IMR-90 (cell line): ENCODE measurements at regions not wholly inside any gene's neighbourhood (a gene's known extent, or its start where the extent isn't known, plus 50 kb on each side); places are given as distances from the start of the nearest gene placed in this dataset.

ENCODE experiments used
- ATAC-seq: fragments of 200-7000 bp; cut with Tn5 transposase; 2 replicates; pipeline ENCODE4 v1.9.1; 2020; ENCODE audit warnings: low read depth, mild to moderate bottlenecking, moderate library complexity
- BruUV-seq: library from RNA; stranded (reverse); fragments of 400-500 nt; replicated peaks from 2 replicates; lab custom pipeline; 2021; lab: Mats Ljungman, UMichigan
- CTCF ChIA-PET: fragments of 300-600 bp; formaldehyde crosslinking; extraction: SDS; loops from one replicate; lab custom pipeline; 2021; ENCODE audit warnings: antibody characterized with exemption; lab: Yijun Ruan, JAX
- POLR2A ChIA-PET: fragments of 300-600 bp; sonication (Branson Sonifier 250); formaldehyde crosslinking; loops from one replicate; lab custom pipeline; 2022; ENCODE audit warnings: antibody characterized with exemption; ENCODE audit not compliant: unreplicated experiment; lab: Charles Lee
- DNase-seq: peaks from one replicate; pipeline ENCODE4 v3.0.0; 2013
- H2AFZ ChIP-seq: replicated peaks from 2 replicates; pipeline ENCODE3; 2013; ENCODE audit warnings: low read length, mild to moderate bottlenecking; ENCODE audit not compliant: poor library complexity
- H2AK5ac ChIP-seq: 2 replicates; pipeline ENCODE4 v1.6.1; 2013; ENCODE audit warnings: low read depth, low read length, inconsistent platforms
- H2AK9ac ChIP-seq: replicated peaks from 2 replicates; pipeline ENCODE3; 2013; ENCODE audit warnings: mild to moderate bottlenecking, low read depth, low read length, moderate library complexity; ENCODE audit not compliant: poor library complexity
- H2BK120ac ChIP-seq: 2 replicates; pipeline ENCODE4 v1.6.1; 2013; ENCODE audit warnings: low read depth, low read length, inconsistent platforms
- H2BK15ac ChIP-seq: 3 replicates; pipeline ENCODE4 v1.6.1; 2013; ENCODE audit warnings: low read depth, low read length, inconsistent platforms
- H2BK20ac ChIP-seq: 2 replicates; pipeline ENCODE4 v1.6.1; 2013; ENCODE audit warnings: low read depth, mild to moderate bottlenecking, inconsistent platforms, low read length, moderate library complexity
- H2BK5ac ChIP-seq: 2 replicates; pipeline ENCODE4 v1.6.1; 2013; ENCODE audit warnings: mild to moderate bottlenecking, low read depth, low read length, inconsistent platforms; ENCODE audit not compliant: poor library complexity, severe bottlenecking
- H3K14ac ChIP-seq: replicated peaks from 2 replicates; pipeline ENCODE4 v1.6.1; 2013; ENCODE audit warnings: low read depth, low read length, inconsistent platforms
- H3K18ac ChIP-seq: 2 replicates; pipeline ENCODE4 v1.6.1; 2013; ENCODE audit warnings: low read depth, low read length, control low read depth
- H3K23ac ChIP-seq: 2 replicates; pipeline ENCODE4 v1.6.1; 2013; ENCODE audit warnings: low read depth, low read length, inconsistent platforms
- H3K27ac ChIP-seq: 2 replicates; pipeline ENCODE4 v1.5.1; 2013; ENCODE audit warnings: mild to moderate bottlenecking, control low read depth, low read length; ENCODE audit not compliant: insufficient read depth
- H3K27me3 ChIP-seq: 2 replicates; pipeline ENCODE4 v1.6.1; 2013; ENCODE audit warnings: low read length; ENCODE audit not compliant: control insufficient read depth, insufficient read depth
- H3K36me3 ChIP-seq: 2 replicates; pipeline ENCODE4 v1.6.1; 2013; ENCODE audit warnings: low read length, mixed read lengths; ENCODE audit not compliant: control insufficient read depth, insufficient read depth
- H3K4ac ChIP-seq: 2 replicates; pipeline ENCODE4 v1.6.1; 2013; ENCODE audit warnings: low read depth, low read length, inconsistent platforms
- H3K4me1 ChIP-seq: 2 replicates; pipeline ENCODE4 v1.6.1; 2013; ENCODE audit warnings: low read length, mixed read lengths; ENCODE audit not compliant: control insufficient read depth, insufficient read depth
- H3K4me2 ChIP-seq: 2 replicates; pipeline ENCODE4 v1.6.1; 2013; ENCODE audit warnings: low read depth, mild to moderate bottlenecking, control low read depth, low read length, moderate library complexity
- H3K4me3 ChIP-seq: 2 replicates; pipeline ENCODE4 v1.5.1; 2013; ENCODE audit warnings: low read depth, mild to moderate bottlenecking, control low read depth, low read length, moderate library complexity; ENCODE audit not compliant: insufficient read depth
- H3K56ac ChIP-seq: 2 replicates; pipeline ENCODE4 v1.6.1; 2013; ENCODE audit warnings: low read length, inconsistent platforms; ENCODE audit not compliant: insufficient read depth; ENCODE audit errors: extremely low read depth
- H3K79me1 ChIP-seq, 2 experiments: 2 replicates each; pipeline ENCODE4 v1.6.1; 2013; ENCODE audit warnings: low read length in 2 of 2, inconsistent platforms in 1 of 2, low read depth in 1 of 2
- H3K9ac ChIP-seq: 2 replicates; pipeline ENCODE4 v1.6.1; 2013; ENCODE audit warnings: low read depth, low read length, control low read depth
- H3K9me1 ChIP-seq: 2 replicates; pipeline ENCODE4 v1.6.1; 2013; ENCODE audit warnings: low read length, inconsistent platforms; ENCODE audit not compliant: insufficient read depth
- H3K9me3 ChIP-seq: 2 replicates; pipeline ENCODE4 v1.6.1; 2013; ENCODE audit warnings: low read length; ENCODE audit not compliant: control insufficient read depth, insufficient read depth
- H4K20me1 ChIP-seq: 2 replicates; pipeline ENCODE4 v1.6.1; 2013; ENCODE audit warnings: low read length, inconsistent platforms; ENCODE audit not compliant: insufficient read depth
- H4K5ac ChIP-seq: 2 replicates; pipeline ENCODE4 v1.6.1; 2013; ENCODE audit warnings: mild to moderate bottlenecking, low read depth, low read length, control low read depth
- H4K8ac ChIP-seq, 2 experiments: 2 replicates each; pipeline ENCODE4 v1.6.1; 2013; ENCODE audit warnings: low read depth in 2 of 2, low read length in 2 of 2, control low read depth in 1 of 2, inconsistent platforms in 1 of 2
- H4K91ac ChIP-seq: 2 replicates; pipeline ENCODE4 v1.6.1; 2013; ENCODE audit warnings: low read depth, low read length, inconsistent platforms; ENCODE audit not compliant: insufficient read depth
- CEBPB ChIP-seq: IDR thresholded peaks from 2 replicates; pipeline ENCODE4 v1.6.1; 2012; ENCODE audit warnings: low read depth, low read length, improper control_type of control experiment
- CHD1 ChIP-seq: IDR thresholded peaks from 2 replicates; pipeline ENCODE4 v1.6.1; 2012; ENCODE audit warnings: low read depth, low read length, improper control_type of control experiment
- CTCF ChIP-seq: conservative IDR thresholded peaks from 2 replicates; pipeline ENCODE4 v1.5.1; 2012; ENCODE audit warnings: mild to moderate bottlenecking, low read depth, low read length, improper control_type of control experiment
- MAZ ChIP-seq: IDR thresholded peaks from 2 replicates; pipeline ENCODE4 v1.6.1; 2012; ENCODE audit warnings: low read depth, mild to moderate bottlenecking, low read length, improper control_type of control experiment, moderate library complexity, borderline replicate concordance
- RAD21 ChIP-seq: IDR thresholded peaks from 2 replicates; pipeline ENCODE4 v1.6.1; 2012; ENCODE audit warnings: low read length, improper control_type of control experiment
- RFX5 ChIP-seq: IDR thresholded peaks from 2 replicates; pipeline ENCODE4 v1.8.0; 2012; ENCODE audit warnings: low read depth, mild to moderate bottlenecking, low read length, moderate library complexity
- SMC3 ChIP-seq: fragments of 150-350 bp; IDR thresholded peaks from 2 replicates; pipeline ENCODE4 v1.6.1; 2016; ENCODE audit warnings: low read depth, mild to moderate bottlenecking, antibody characterized with exemption, low read length, moderate library complexity
- WGBS, 2 experiments: methylation state at CpG; one replicate each; pipeline versions ENCODE4 v1.1.5 to v1.1.7; 2013; ENCODE audit warnings: missing lambda C conversion rate in 2 of 2; ENCODE audit not compliant: insufficient read length in 1 of 2; ENCODE audit errors: extremely low coverage in 2 of 2; 5-methylcytosine and 5-hydroxymethylcytosine counted together
- dilution Hi-C: fragments of 300-500 bp; cut with HindIII; formaldehyde crosslinking; loops from one replicate; pipeline ENCODE4 v1.14.3; 2018; ENCODE audit warnings: low sequenced_read_pairs; ENCODE audit not compliant: unreplicated experiment
- in situ Hi-C: fragments of 300-500 bp; cut with MboI; formaldehyde crosslinking; loops from 3 replicates; pipeline ENCODE4 v1.14.3; 2019; ENCODE audit warnings: low sequenced_read_pairs, inconsistent platforms, mixed read lengths
- intact Hi-C: fragments of 100-400 bp; cut with micrococcal nuclease; formaldehyde crosslinking; loops from 2 replicates; pipeline ENCODE4 v1.10.0; 2022
- TF ChIP-seq, protein P1 (sequence below): fragments of 150-350 bp; IDR thresholded peaks from 2 replicates; pipeline ENCODE4 v1.6.1; 2016; ENCODE audit warnings: low read depth, mild to moderate bottlenecking, low read length, moderate library complexity, borderline replicate concordance
- TF ChIP-seq, protein P2 (sequence below): fragments of 150-350 bp; IDR thresholded peaks from 2 replicates; pipeline ENCODE4 v1.6.1; 2017; ENCODE audit warnings: mild to moderate bottlenecking, antibody characterized with exemption, low read length, low read depth

GRCh38 chr12:128056136-128056801, 210.7 kb upstream of the TMEM132C start:
- Histone ChIP-seq H3K79me1 (no peaks in the 10 kb centered on the region), H4K20me1 (no peaks in the 10 kb centered on the region), H2BK15ac (no peak overlapping the region), H3K4ac (no peak overlapping the region), H4K8ac (no peak overlapping the region), H3K9me3 (peaks cover 19% of the 10 kb centered on the region), H3K27ac (no peak overlapping the region), H3K27me3 (no peaks in the 10 kb centered on the region), H3K36me3 (no peaks in the 10 kb centered on the region), H2BK120ac (no peak overlapping the region), H3K56ac (no peak overlapping the region), H2BK20ac (no peak overlapping the region), H3K4me2 (no peak overlapping the region), H3K14ac (no peak overlapping the region), H4K91ac (no peak overlapping the region), H3K18ac (no peak overlapping the region), H2AK9ac (no peak overlapping the region), H3K4me1 (no peaks in the 10 kb centered on the region), H4K5ac (no peak overlapping the region), H3K23ac (no peak overlapping the region), H2AK5ac (no peak overlapping the region), H2AFZ (no peak overlapping the region), H2BK5ac (no peak overlapping the region), H3K9ac (no peak overlapping the region), H3K4me3 (no peak overlapping the region), H3K9me1 (no peaks in the 10 kb centered on the region)
- no peak for TF ChIP-seq CHD1
- no peak for TF ChIP-seq CEBPB
- TF ChIP-seq SMC3, result no peak
- no peak for TF ChIP-seq RFX5
- TF ChIP-seq, protein P1, sequence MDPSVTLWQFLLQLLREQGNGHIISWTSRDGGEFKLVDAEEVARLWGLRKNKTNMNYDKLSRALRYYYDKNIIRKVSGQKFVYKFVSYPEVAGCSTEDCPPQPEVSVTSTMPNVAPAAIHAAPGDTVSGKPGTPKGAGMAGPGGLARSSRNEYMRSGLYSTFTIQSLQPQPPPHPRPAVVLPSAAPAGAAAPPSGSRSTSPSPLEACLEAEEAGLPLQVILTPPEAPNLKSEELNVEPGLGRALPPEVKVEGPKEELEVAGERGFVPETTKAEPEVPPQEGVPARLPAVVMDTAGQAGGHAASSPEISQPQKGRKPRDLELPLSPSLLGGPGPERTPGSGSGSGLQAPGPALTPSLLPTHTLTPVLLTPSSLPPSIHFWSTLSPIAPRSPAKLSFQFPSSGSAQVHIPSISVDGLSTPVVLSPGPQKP, result no peak
- TF ChIP-seq, protein P2, sequence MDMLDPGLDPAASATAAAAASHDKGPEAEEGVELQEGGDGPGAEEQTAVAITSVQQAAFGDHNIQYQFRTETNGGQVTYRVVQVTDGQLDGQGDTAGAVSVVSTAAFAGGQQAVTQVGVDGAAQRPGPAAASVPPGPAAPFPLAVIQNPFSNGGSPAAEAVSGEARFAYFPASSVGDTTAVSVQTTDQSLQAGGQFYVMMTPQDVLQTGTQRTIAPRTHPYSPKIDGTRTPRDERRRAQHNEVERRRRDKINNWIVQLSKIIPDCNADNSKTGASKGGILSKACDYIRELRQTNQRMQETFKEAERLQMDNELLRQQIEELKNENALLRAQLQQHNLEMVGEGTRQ, result no peak
- no peak for TF ChIP-seq RAD21
- no peak for TF ChIP-seq MAZ
- TF ChIP-seq CTCF, result no peak
- dilution Hi-C loops, result no loop called here
- ChIA-PET POLR2A (no interaction called here), CTCF (no interaction called here)
- ATAC-seq (no peak), DNase-seq (no peak)
- in situ Hi-C loops, result no loop called here
- intact Hi-C loops, result no loop called here
- no TSS peak for BruUV-seq
- WGBS, 2 experiments, result 21% methylated on average over 2 of the region's 10 CpGs; no CpG with 5 or more reads in 1 of the 2 experiments
